ENCODE measurements at regions not wholly inside any gene's neighbourhood (a gene's known extent, or its start where the extent isn't known, plus 50 kb on each side); places are given as distances from the start of the nearest gene placed in this dataset.
A peak's percentile ranks its signal among the peaks of the same experiment; 100 is the strongest.

DNA sequence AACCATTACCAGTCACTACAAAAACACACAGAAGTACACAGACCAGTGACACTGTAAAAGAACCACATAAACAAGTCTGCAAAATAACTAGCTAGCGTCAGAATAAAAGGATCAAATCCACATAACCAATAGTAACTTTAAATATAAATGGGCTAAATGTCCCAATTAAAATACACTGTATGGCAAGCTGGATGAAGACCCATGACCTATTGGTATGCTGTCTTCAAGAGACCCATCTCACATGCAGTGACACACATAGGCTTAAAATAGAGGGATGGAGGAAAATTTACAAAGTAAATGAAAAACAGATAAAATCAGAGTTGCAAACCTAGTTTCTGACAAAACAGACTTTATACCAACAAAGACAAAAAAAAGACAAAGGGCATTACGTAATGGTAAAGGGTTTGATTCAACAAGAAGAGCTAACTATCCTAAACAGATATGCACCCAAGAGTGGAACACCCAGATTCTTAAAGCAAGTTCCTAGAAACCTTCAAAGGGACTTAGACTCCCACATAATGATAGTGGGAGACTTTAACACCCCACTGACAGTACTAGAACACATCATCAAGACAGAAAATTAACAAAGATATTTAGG lies 196.9 kb downstream of the TBX15 start:
- 40% methylated on average over 2 of the region's 2 CpGs for WGBS
- ATAC-seq, result no peak
- H3K9me3 ChIP-seq (ENCODE audit: control insufficient read depth, low read length), result no peaks in the 10 kb centered on the region

GRCh38 chr1:118788463-118788862 lies 199.7 kb downstream of the TBX15 start:
- intact Hi-C loops (cut with DNase I), result no loop called here
- WGBS, result 75% methylated on average over 1 of the region's 1 CpG
- no peak overlapping the region for H3K27ac ChIP-seq (ENCODE audit: low read length)
- ATAC-seq (no peak), DNase-seq (no peak)
- H3K4me1 ChIP-seq (ENCODE audit: control insufficient read depth, insufficient read depth, low read length), result no peaks in the 10 kb centered on the region
- H3K9me3 ChIP-seq (ENCODE audit: control insufficient read depth, low read length), result no peaks in the 10 kb centered on the region
- no peak overlapping the region for H3K4me3 ChIP-seq (ENCODE audit: low read length)
- no peaks in the 10 kb centered on the region for H3K27me3 ChIP-seq (ENCODE audit: control insufficient read depth, insufficient read depth)

More for the DNA sequence above, 196.9 kb downstream of the TBX15 start:
- no peaks in the 10 kb centered on the region for H3K4me1 ChIP-seq (ENCODE audit: control insufficient read depth, insufficient read depth, low read length)
- DNase-seq, result no peak
- no peak overlapping the region for H3K4me3 ChIP-seq (ENCODE audit: low read length)
- H3K27ac ChIP-seq (ENCODE audit: low read length), result no peak overlapping the region
- intact Hi-C loops (cut with DNase I), result no loop called here
- H3K27me3 ChIP-seq (ENCODE audit: control insufficient read depth, insufficient read depth), result no peaks in the 10 kb centered on the region

DNA sequence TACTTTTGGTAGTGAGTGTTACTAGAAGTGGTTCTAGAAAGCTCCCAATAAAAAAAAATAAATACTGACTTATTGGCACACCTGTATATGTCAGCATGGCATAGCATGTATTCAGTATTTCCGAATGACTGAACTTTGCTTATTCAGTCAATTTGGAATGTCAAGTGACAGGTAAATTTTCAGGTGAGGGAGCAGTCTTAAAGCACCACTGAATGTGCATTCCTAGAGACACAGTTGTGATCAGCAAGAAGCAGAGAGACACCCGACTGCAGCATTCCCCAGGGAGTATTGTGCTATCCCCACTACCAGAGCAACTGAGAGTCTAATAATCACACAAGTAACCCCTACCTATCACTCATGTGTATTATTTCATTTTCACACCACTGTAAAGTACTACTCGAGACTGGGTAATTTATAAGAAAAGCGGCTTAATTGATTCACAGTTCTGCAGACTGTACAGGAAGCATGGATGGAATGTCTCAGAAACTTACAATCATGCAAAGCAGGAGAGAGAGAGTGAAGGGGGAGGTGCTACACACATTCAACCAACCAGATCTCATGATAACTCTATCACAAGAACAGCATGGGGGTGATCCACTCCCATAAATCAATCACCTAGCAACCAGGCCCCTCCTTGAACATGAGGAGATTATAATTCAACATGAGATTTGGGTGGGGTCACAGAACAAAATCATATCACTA lies 201.5 kb downstream of the TBX15 start:
- H3K4me3 ChIP-seq (ENCODE audit: low read length), result no peak overlapping the region
- ATAC-seq (no peak), DNase-seq (no peak)
- no peaks in the 10 kb centered on the region for H3K4me1 ChIP-seq (ENCODE audit: control insufficient read depth, insufficient read depth, low read length)
- H3K9me3 ChIP-seq (ENCODE audit: control insufficient read depth, low read length), result no peaks in the 10 kb centered on the region
- H3K27me3 ChIP-seq (ENCODE audit: control insufficient read depth, insufficient read depth), result no peaks in the 10 kb centered on the region
- H3K27ac ChIP-seq (ENCODE audit: low read length), result no peak overlapping the region
- 82% methylated on average over 4 of the region's 4 CpGs for WGBS
- intact Hi-C loops (cut with DNase I), result no loop called here

DNA sequence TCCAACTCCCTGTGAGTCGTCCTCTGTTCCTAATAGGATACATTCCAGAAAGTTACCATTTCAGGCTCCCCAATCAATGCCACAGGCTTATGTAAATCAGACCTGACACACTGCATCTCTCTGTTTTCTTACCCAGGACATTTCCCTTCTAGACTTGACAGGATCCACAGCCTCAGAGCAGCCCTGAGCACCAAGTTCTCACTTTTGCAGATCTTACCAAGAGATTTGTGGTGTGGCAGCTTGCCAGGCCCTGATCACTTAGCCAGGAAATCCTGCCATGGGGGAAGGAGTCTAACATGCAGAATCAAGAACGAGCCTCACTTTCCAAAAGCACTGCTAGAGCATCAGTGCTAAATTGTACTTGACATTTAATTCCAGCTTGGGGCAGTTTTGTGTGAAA lies 202.9 kb downstream of the TBX15 start:
- H3K9me3 ChIP-seq (ENCODE audit: control insufficient read depth, low read length), result peaks cover 1% of the 10 kb centered on the region
- ATAC-seq (no peak), DNase-seq (peak in 2 of 3 donors; percentile 22 to 50)
- no peaks in the 10 kb centered on the region for H3K27me3 ChIP-seq (ENCODE audit: control insufficient read depth, insufficient read depth)
- WGBS, result 31% methylated on average over 2 of the region's 2 CpGs
- intact Hi-C loops (cut with DNase I), result no loop called here
- H3K4me1 ChIP-seq (ENCODE audit: control insufficient read depth, insufficient read depth, low read length), result no peaks in the 10 kb centered on the region
- no peak overlapping the region for H3K4me3 ChIP-seq (ENCODE audit: low read length)
- H3K27ac ChIP-seq (ENCODE audit: low read length), result no peak overlapping the region

DNA sequence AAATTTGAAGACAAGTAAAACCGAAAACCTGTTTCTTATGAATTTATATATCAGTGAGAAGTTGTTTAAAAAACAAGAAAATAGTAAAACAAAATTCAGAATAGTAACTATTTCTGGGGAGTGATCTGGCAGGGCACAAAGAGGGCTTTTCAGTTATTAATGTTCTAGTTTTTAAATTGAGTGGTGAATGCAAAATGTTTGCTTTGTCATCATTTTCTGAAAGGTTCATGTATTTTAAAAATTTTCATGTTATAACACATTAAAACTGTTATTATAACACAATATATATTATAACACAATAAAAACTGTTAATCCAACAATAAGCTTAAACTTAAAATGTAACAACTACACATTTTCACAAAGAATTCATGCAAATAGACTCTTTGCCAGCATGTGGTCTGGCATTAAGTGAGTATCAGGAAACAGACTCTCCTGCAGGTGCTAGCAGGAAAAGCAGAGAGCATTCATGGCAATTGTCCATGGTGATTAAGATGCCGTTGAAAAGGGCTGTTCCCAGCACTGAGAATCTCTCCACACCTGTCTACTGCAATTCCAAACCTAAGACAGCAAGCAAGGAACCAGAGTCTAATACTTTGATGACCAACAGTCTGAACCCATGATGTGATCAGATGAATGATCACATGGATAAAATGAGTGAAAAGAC lies 204.9 kb downstream of the TBX15 start:
- H3K9me3 ChIP-seq (ENCODE audit: control insufficient read depth, low read length), result peaks cover 1% of the 10 kb centered on the region
- H3K4me3 ChIP-seq (ENCODE audit: low read length), result no peak overlapping the region
- no peak overlapping the region for H3K27ac ChIP-seq (ENCODE audit: low read length)
- intact Hi-C loops (cut with DNase I), result no loop called here
- H3K4me1 ChIP-seq (ENCODE audit: control insufficient read depth, insufficient read depth, low read length), result no peaks in the 10 kb centered on the region
- no peak for DNase-seq
- no peak for ATAC-seq
- 50% methylated on average over 2 of the region's 2 CpGs for WGBS
- H3K27me3 ChIP-seq (ENCODE audit: control insufficient read depth, insufficient read depth), result no peaks in the 10 kb centered on the region

DNA sequence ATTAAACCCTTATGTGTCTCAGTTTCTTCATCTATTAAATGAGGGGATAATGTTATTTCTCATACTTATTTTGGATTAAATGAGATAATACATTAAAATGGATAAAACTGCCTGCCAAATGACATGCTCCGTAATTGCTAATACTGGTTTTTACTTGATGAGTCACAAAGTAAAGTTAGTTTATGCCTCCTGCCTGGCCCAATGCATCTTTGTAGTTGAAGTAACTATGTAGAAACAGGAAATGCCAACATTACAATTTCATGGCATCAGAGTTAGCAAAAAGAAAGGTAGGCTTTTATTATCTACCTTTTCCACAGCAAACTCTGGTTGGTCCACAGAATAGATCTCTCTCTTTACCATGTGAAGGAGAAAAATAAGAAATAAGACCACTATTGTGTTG lies 214.5 kb downstream of the TBX15 start:
- H3K4me3 ChIP-seq (ENCODE audit: low read length), result no peak overlapping the region
- 85% methylated on average over 1 of the region's 1 CpG for WGBS
- H3K27me3 ChIP-seq (ENCODE audit: control insufficient read depth, insufficient read depth), result no peaks in the 10 kb centered on the region
- intact Hi-C loops (cut with DNase I), result no loop called here
- no peaks in the 10 kb centered on the region for H3K4me1 ChIP-seq (ENCODE audit: control insufficient read depth, insufficient read depth, low read length)
- no peak overlapping the region for H3K27ac ChIP-seq (ENCODE audit: low read length)
- DNase-seq, result no peak
- no peaks in the 10 kb centered on the region for H3K9me3 ChIP-seq (ENCODE audit: control insufficient read depth, low read length)
- no peak for ATAC-seq

DNA sequence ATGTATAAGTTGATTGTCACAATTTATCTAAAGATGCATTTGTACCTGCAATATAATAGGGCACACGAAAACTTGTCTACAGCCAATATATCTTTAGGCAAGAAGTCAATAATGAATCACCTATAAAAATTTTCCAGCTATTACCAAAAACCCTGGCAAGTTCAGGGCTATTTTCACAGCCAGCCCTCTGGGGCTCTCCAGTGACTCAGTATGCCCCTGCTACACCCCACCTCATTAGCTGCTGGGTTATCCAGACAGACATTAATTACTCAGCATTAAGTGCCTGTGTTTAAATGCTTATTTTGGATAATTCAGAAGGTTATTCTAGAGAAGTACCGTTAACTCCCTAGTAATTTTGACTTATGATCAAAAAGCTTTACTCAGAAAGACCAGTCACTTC lies 220.2 kb downstream of the TBX15 start:
- ATAC-seq (no peak), DNase-seq (no peak)
- H3K9me3 ChIP-seq (ENCODE audit: control insufficient read depth, low read length), result no peaks in the 10 kb centered on the region
- H3K27me3 ChIP-seq (ENCODE audit: control insufficient read depth, insufficient read depth), result no peaks in the 10 kb centered on the region
- intact Hi-C loops (cut with DNase I), result no loop called here
- H3K4me3 ChIP-seq (ENCODE audit: low read length), result no peak overlapping the region
- 59% methylated on average over 2 of the region's 2 CpGs for WGBS
- no peaks in the 10 kb centered on the region for H3K4me1 ChIP-seq (ENCODE audit: control insufficient read depth, insufficient read depth, low read length)
- H3K27ac ChIP-seq (ENCODE audit: low read length), result no peak overlapping the region

GRCh38 chr1:118753976-118754375 lies 234.2 kb downstream of the TBX15 start:
- no peaks in the 10 kb centered on the region for H3K27me3 ChIP-seq (ENCODE audit: control insufficient read depth, insufficient read depth)
- H3K4me1 ChIP-seq (ENCODE audit: control insufficient read depth, insufficient read depth, low read length), result no peaks in the 10 kb centered on the region
- 74% methylated on average over 1 of the region's 1 CpG for WGBS
- no peak for DNase-seq
- no peak overlapping the region for H3K4me3 ChIP-seq (ENCODE audit: low read length)
- no peaks in the 10 kb centered on the region for H3K9me3 ChIP-seq (ENCODE audit: control insufficient read depth, low read length)
- intact Hi-C loops (cut with DNase I), result no loop called here
- H3K27ac ChIP-seq (ENCODE audit: low read length), result no peak overlapping the region
- no peak for ATAC-seq

GRCh38 chr1:118751166-118751565 lies 237.0 kb downstream of the TBX15 start:
- ATAC-seq (no peak), DNase-seq (no peak)
- intact Hi-C loops (cut with DNase I), result no loop called here
- Histone ChIP-seq H3K4me1 (ENCODE audit: control insufficient read depth, insufficient read depth, low read length) (no peaks in the 10 kb centered on the region), H3K4me3 (ENCODE audit: low read length) (no peak overlapping the region), H3K27me3 (ENCODE audit: control insufficient read depth, insufficient read depth) (no peaks in the 10 kb centered on the region), H3K27ac (ENCODE audit: low read length) (no peak overlapping the region), H3K9me3 (ENCODE audit: control insufficient read depth, low read length) (no peaks in the 10 kb centered on the region)

GRCh38 chr1:118744420-118744819 lies 243.7 kb downstream of the TBX15 start:
- intact Hi-C loops (cut with DNase I), result no loop called here
- Histone ChIP-seq H3K27ac (ENCODE audit: low read length) (no peak overlapping the region), H3K4me1 (ENCODE audit: control insufficient read depth, insufficient read depth, low read length) (no peaks in the 10 kb centered on the region), H3K9me3 (ENCODE audit: control insufficient read depth, low read length) (no peaks in the 10 kb centered on the region), H3K4me3 (ENCODE audit: low read length) (no peak overlapping the region), H3K27me3 (ENCODE audit: control insufficient read depth, insufficient read depth) (no peaks in the 10 kb centered on the region)
- no peak for ATAC-seq
- DNase-seq, result no peak
- 80% methylated on average over 1 of the region's 1 CpG for WGBS

DNA sequence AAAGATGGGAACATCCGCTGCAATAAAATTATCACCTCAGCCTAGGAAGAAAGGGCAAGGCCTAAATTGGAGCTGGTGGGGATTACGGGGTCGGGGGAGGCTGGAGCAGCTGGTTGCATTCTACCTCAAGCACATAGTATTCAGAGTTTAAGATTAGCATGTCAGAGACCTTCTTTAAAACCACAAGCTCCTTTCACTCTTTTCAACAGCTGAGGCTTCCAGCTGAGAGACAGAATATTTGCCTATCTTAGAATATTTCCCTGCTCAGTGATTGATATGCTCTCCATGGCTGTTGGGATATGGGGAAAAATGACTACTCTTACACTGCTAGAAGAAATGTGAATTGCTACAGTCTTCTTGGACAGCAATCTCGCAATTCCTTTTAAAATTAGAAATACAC lies 248.6 kb downstream of the TBX15 start:
- 40% methylated on average over 4 of the region's 4 CpGs for WGBS

More for the DNA sequence above, 248.6 kb downstream of the TBX15 start:
- intact Hi-C loops (cut with DNase I), result no loop called here
- Histone ChIP-seq H3K4me1 (ENCODE audit: control insufficient read depth, insufficient read depth, low read length) (no peaks in the 10 kb centered on the region), H3K4me3 (ENCODE audit: low read length) (no peak overlapping the region), H3K9me3 (ENCODE audit: control insufficient read depth, low read length) (no peaks in the 10 kb centered on the region), H3K27me3 (ENCODE audit: control insufficient read depth, insufficient read depth) (no peaks in the 10 kb centered on the region), H3K27ac (ENCODE audit: low read length) (no peak overlapping the region)
- no peak for ATAC-seq
- no peak for DNase-seq
